HG02798 (cell line): ENCODE measurements at regions not wholly inside any gene's neighbourhood (a gene's known extent, or its start where the extent isn't known, plus 50 kb on each side); places are given as distances from the start of the nearest gene placed in this dataset.

Experiments used
- ATAC-seq: cut with Tn5 transposase; IDR thresholded peaks from one replicate; pipeline ENCODE4 v1.9.1; 2021; ENCODE audit warnings: mild to moderate bottlenecking; ENCODE audit not compliant: unreplicated experiment, poor library complexity

DNA sequence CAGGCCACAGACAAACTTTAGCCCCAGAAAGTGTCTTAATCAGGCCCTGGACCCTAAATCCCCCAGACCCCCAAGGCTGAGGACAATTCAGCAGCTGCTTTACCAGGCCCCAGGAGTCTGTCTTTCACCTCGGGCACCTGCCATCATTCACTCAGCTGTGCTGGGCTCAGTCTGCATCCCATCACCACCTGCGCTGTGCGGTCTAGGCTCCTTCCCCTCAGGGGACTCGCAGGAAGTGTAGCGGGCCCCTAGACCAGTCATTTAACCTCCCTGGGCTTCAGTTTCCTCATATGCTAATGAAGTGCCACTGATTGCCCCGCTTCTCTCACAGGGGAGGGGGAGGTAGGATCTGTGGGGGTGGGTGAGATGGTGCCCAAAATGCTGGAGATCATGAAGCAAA, 76.4 kb upstream of the ZMIZ1 start:
- no peak for ATAC-seq

GRCh38 chr10:78993261-78993945, 75.4 kb upstream of the ZMIZ1 start:
- ATAC-seq: no peak

GRCh38 chr10:78995987-78996791, 72.6 kb upstream of the ZMIZ1 start:
- ATAC-seq: no peak

DNA sequence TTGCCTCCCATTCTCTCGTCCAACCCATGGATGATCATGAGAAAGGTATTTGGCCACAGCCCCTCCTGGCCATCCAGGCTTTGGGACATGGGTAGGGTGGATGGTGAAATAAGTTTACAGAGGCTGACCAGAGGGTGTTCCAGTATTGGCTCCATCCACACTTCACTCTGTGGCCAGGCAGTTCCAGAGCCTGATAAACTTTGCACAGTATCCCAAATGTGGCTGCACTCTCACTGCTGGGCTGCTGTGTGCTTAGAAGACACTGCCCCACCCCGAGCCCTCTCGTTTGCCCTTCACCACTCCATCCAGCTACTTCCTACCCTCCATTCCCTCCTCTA, 72.0 kb upstream of the ZMIZ1 start:
- ATAC-seq: no peak

- no peak for ATAC-seq
These were observed 70.8 kb upstream of the ZMIZ1 start for GRCh38 chr10:78997635-78998618.

DNA sequence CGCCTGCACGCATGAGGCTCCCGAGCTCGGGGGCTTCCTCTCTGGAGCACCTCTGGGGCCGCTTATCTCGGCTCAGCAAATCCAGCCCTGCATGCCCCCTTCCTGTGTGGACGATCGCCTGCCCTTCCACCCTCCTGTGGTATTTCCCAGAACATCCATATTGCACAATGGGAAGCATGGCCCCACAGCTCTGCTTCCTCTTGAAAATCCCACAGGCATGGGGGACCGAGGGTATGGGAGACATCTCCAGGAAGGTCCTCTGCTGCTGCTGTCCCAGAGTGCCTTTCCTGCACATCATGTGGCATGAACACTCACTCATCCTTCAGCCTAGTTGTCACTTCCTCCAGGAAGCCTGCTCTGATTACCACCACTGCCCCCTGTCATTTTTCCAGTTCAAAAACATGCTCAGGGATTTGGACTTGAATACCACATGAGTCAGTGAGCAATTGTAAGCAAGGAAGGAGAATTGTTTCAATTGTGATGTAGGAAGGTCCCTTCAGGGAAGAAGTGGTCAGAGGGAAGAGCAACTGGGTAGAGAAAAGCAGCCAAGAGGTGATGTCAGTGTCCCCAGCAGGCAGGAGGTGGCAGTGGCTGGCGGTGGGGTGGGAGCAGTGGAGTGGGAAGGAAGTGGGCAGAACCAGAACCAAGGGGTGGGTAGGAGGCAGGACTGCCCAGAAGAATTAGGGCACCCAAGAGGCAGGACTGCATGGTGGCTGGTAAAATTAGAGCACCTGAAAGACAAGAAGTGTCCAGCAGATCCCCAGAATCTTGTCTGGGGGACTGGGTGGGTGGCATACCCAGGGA, 67.5 kb upstream of the ZMIZ1 start:
- no peak for ATAC-seq

DNA sequence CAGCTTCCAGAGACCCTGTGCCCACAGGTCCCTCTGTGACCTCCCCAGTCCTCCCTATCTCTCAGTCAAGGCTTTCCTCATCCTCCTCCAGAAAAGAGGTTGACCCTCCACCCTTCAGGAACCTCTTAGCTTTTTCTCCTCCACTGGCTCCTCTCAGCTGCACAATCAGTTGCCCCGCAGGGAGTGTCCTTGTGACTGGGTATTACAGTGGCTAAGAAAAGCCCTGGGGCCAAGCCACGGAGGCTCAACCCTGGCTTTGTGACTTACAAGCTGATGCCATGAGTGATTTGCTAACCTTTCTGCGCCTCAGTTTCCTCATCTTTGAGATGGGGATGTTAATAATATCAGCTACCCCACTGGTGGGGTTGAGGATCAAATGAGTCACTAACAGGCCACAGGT, 66.4 kb upstream of the ZMIZ1 start:
- no peak for ATAC-seq

GRCh38 chr10:79003183-79004100, 65.3 kb upstream of the ZMIZ1 start:
- no peak for ATAC-seq

DNA sequence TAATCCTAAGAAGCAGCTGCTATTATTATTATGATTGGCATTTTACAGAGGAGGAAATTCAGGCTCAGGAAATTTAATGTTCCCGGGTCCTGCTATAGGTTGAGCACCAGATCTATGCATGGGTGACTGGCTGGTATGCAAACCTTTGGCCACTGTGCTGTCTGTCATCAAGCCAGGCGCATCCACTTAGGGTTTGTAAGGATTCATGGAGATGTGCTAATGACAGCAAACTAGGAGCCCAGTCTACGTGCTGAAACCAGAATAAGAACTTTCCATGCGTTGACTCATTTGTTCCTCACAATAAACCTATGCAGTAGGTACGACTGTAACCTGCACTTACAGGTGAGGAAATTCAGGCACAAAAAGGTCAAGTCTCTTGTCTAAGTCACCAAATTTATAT, 64.5 kb upstream of the ZMIZ1 start:
- no peak for ATAC-seq

- ATAC-seq: no peak
These were observed 63.5 kb upstream of the ZMIZ1 start for GRCh38 chr10:79005126-79005810.

- no peak for ATAC-seq
These were observed 61.7 kb upstream of the ZMIZ1 start for GRCh38 chr10:79007018-79007417.

- no peak for ATAC-seq
These were observed 61.1 kb upstream of the ZMIZ1 start for GRCh38 chr10:79007421-79008319.

GRCh38 chr10:79009145-79009544, 59.6 kb upstream of the ZMIZ1 start:
- ATAC-seq: no peak

DNA sequence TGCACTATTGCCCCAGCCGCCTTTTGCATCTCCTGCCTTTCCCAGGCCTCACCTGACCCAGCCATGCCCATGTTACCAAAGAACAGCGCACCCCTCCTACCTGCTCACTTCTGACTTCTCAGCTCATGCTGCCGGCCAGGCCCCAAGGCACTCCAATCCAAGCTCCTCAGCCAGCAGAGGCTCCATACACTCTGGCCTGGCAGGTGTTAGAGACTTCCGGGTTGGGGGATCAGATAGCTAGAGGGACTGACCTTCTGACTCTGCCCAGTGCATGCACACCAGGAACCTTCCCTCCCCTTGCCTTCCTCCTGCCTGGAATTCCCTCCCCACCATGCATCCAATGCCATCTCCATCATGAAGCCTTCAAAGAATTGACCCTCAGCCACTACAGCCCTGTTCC, 56.2 kb upstream of the ZMIZ1 start:
- no peak for ATAC-seq

GRCh38 chr10:79013406-79013987, 55.3 kb upstream of the ZMIZ1 start:
- ATAC-seq: no peak

DNA sequence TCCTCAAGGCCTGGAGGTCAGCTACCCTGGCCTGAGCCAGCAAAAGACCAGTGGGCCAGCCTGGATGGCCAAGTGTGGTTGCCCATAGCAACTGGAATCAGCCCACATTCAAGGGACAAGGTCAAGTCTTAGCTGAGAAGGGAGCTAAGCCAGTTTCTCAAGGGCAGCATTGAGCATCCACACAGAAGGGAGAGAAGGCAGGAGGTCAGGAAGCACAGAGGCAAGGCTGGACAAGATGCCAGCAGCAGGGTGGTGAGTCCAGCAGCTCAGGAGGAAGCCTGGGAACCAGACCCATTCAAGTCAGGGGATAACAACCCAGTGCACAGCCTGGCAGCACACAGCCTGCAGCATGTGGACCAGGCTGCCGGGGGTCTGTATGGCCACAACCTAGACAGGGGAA, 54.0 kb upstream of the ZMIZ1 start:
- ATAC-seq: no peak

- ATAC-seq: no peak
These were observed 50.8 kb upstream of the ZMIZ1 start for GRCh38 chr10:79017882-79018520.
